ENCODE measurements at regions not wholly inside any gene's neighbourhood (a gene's known extent, or its start where the extent isn't known, plus 50 kb on each side); places are given as distances from the start of the nearest gene placed in this dataset.

DNA sequence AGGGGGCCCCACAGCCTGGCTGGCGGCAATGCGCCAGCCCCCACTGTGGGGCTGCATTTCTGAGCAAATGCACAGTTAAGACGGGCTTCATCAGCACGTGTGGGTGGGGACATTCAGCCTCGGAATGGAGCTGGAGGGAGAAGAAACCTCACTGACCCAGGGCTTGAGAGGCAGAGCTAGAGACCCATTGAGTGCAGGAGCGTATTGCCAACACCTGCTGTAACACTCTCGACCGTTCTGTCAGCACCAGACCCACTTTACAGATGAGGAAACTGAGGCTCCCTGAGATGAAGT, 200.9 kb upstream of the RAB6C start:
- Mint-ChIP-seq H3K27me3 (ENCODE audit: low read depth) (no peaks in the 10 kb centered on the region), H3K27ac (peak overlapping the region in 2 of 3 experiments; percentile 63 to 93), H3K9me3 (peaks cover 2% of the 10 kb centered on the region), H3K36me3 (ENCODE audit: low read depth) (no peaks in the 10 kb centered on the region), H3K4me1 (peaks cover 54% of the 10 kb centered on the region), H3K4me3 (no peak overlapping the region)
- TF ChIP-seq, protein P1, sequence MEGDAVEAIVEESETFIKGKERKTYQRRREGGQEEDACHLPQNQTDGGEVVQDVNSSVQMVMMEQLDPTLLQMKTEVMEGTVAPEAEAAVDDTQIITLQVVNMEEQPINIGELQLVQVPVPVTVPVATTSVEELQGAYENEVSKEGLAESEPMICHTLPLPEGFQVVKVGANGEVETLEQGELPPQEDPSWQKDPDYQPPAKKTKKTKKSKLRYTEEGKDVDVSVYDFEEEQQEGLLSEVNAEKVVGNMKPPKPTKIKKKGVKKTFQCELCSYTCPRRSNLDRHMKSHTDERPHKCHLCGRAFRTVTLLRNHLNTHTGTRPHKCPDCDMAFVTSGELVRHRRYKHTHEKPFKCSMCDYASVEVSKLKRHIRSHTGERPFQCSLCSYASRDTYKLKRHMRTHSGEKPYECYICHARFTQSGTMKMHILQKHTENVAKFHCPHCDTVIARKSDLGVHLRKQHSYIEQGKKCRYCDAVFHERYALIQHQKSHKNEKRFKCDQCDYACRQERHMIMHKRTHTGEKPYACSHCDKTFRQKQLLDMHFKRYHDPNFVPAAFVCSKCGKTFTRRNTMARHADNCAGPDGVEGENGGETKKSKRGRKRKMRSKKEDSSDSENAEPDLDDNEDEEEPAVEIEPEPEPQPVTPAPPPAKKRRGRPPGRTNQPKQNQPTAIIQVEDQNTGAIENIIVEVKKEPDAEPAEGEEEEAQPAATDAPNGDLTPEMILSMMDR (IDR thresholded peaks at IDR 0.05; ENCODE audit: unreplicated experiment in 3 of 3): no peak

DNA sequence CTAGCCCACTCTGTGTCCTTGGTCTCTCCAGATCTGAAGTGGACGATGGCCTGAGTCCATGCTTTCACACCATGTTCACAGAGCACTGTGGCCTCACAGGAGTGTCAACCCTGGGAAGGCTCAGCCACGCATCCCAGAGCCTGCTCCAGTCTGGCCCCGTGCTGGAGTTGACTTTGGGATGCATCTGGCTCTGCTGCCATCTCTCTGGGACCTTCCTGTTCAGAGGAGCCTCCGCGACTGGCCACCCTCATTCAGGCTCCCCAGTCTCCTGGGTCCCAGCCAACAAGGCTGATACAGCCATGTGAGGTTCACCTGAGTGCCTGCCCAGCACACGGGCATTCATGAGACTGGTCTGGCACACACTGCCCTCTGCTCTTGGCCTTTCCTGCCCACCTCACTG, 199.7 kb upstream of the RAB6C start:
- peak overlapping the region; percentile 91 to 99 (median 97) for H3K27ac Mint-ChIP-seq
- H3K36me3 Mint-ChIP-seq (ENCODE audit: low read depth): no peaks in the 10 kb centered on the region
- no peaks in the 10 kb centered on the region for H3K27me3 Mint-ChIP-seq (ENCODE audit: low read depth)
- no peaks in the 10 kb centered on the region for H3K9me3 Mint-ChIP-seq
- peak overlapping the region in 1 of 3 experiments; percentile 40 for H3K4me3 Mint-ChIP-seq
- TF ChIP-seq, protein P1 (IDR thresholded peaks at IDR 0.05; ENCODE audit: unreplicated experiment in 3 of 3): no peak
- peaks cover 56% of the 10 kb centered on the region for H3K4me1 Mint-ChIP-seq

DNA sequence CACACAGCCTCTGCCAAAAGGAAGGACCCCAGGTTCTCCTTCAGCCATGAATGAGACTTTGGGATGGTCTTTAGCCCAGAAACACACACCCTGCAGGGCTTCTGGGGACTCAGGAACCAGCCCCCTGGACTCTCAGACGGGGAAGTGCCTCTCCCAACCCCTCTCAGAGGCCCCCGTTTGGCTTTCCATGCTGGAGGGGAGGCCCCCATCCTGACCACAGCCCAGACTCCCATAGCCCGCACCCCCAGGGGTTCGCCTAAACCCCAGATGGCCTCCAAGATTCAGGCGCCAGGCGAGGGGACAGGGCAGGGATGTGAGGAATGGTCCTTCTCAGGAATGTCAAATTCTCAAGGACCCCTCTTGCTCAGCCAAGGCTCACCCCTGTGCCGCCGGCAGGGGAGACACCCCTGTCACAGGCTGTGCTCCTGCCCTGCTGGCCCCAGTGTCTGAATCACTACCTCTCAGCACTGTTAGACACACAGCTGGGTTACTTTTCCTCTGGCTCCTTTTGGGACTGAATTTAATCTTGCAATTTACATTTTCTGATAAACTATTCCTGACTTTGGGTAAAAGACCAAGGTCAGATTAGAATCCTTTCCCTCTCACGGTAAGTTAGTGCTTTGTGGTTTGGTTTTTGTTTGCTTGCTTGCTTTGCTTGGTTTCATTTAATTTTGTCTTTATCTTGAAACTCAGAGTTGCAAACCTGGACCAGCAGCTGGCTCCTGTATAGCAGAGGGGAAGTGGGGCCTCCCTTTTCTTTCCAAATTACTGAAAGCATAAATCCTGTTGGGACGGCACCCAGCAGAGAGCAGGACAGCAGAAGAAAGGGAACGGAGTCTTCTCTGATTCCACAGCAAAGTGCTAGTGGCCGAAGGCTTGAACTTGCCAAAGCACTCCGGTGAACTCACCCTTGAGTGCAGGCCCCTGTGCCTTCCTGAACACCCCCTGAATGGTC, 198.9 kb upstream of the RAB6C start:
- H3K9me3 Mint-ChIP-seq: no peaks in the 10 kb centered on the region

DNA sequence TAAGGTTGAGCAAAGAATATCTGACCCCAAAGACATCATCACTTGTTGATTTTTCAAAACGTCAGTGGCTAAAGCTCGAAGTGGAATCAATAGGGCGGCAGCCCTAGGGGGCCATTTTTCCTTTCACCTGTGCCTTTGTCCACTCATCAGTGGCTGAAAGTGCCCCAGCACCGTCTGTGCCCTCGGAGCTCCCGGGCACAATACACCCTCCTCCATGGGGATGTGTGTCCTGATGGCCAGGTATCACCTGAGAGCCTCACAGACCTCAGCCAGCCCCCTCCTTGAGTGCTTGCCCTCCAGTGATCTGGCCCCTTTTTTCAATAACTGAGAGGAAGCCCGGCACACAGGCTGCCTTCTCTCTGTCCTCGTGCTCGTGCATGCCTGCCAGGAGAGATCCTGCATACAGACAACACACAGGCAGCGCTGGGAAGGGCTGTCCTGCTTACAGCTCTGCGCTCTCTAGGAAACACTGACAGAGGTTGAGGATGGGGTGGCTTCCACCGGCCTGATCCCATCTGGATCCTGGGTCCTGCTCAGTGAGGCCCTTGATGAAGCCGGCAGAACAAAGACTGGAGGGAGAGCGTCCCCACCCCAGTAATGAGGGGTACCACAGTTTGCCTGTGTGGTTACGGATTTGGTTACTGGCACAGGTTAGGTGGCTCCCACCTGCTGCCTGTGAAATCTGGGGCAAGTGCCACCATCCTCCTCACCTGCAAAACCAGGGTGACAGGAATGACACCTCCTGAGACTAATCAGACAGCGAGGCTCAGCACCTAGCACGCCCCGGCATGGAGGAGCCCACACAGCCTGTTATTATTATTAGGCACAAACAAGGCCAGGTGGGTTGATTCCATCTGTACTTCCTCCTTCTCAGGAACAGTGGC, 197.5 kb upstream of the RAB6C start:
- no peaks in the 10 kb centered on the region for H3K9me3 Mint-ChIP-seq
- peak overlapping the region; percentile 91 to 99 (median 97) for H3K27ac Mint-ChIP-seq
- peaks cover 49% of the 10 kb centered on the region for H3K4me1 Mint-ChIP-seq
- H3K27me3 Mint-ChIP-seq (ENCODE audit: low read depth): no peaks in the 10 kb centered on the region
- TF ChIP-seq, protein P1 (IDR thresholded peaks at IDR 0.05; ENCODE audit: unreplicated experiment in 3 of 3): no peak
- no peaks in the 10 kb centered on the region for H3K36me3 Mint-ChIP-seq (ENCODE audit: low read depth)
- peak overlapping the region; percentile 6 to 59 (median 13) for H3K4me3 Mint-ChIP-seq

More for the DNA sequence above, 198.9 kb upstream of the RAB6C start:
- Mint-ChIP-seq H3K36me3 (ENCODE audit: low read depth) (no peaks in the 10 kb centered on the region), H3K4me1 (peaks cover 56% of the 10 kb centered on the region), H3K27ac (peak overlapping the region; percentile 91 to 99 (median 97)), H3K27me3 (ENCODE audit: low read depth) (no peaks in the 10 kb centered on the region), H3K4me3 (peak overlapping the region; percentile 31 to 60 (median 40))
- TF ChIP-seq, protein P1 (IDR thresholded peaks at IDR 0.05; ENCODE audit: unreplicated experiment in 3 of 3): no peak

DNA sequence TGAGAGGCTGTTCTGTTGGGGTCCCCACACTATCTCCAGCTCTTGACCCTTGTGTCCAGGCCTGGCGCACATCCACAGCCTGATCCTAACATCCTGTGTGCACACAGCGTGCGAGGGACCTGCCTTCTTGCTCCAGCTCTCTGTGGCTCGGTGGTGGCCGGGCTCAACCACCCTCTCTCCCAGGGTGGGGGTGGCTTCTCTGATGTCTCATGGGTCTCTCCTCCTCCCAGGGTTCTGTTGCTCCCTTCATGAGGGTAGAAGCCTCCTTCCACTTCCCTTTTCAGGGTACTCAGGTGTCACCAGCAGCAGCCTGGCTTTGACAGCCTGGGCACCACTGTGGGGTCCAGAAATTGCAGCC, 196.9 kb upstream of the RAB6C start:
- Mint-ChIP-seq H3K9me3 (no peaks in the 10 kb centered on the region), H3K27ac (peak overlapping the region; percentile 1 to 34 (median 29)), H3K4me3 (peak overlapping the region in 1 of 3 experiments; percentile 27), H3K4me1 (peaks cover 43% of the 10 kb centered on the region), H3K36me3 (ENCODE audit: low read depth) (no peaks in the 10 kb centered on the region), H3K27me3 (ENCODE audit: low read depth) (no peaks in the 10 kb centered on the region)
- TF ChIP-seq, protein P1 (IDR thresholded peaks at IDR 0.05; ENCODE audit: unreplicated experiment in 3 of 3): no peak

Data from nephron (organoid).